Medulla oblongata (tissue), 1 donor: ENCODE measurements at regions not wholly inside any gene's neighbourhood (a gene's known extent, or its start where the extent isn't known, plus 50 kb on each side); places are given as distances from the start of the nearest gene placed in this dataset.
"Not testable (repeated sequence)": the region's sequence is repeated elsewhere in the genome, so short reads cannot be mapped to it uniquely, and the experiment has no call there.

Experiments
- DNase-seq: peaks from one replicate; pipeline ENCODE4 v3.0.0-alpha.2; 2015; ENCODE audit errors: extremely low spot score

DNA sequence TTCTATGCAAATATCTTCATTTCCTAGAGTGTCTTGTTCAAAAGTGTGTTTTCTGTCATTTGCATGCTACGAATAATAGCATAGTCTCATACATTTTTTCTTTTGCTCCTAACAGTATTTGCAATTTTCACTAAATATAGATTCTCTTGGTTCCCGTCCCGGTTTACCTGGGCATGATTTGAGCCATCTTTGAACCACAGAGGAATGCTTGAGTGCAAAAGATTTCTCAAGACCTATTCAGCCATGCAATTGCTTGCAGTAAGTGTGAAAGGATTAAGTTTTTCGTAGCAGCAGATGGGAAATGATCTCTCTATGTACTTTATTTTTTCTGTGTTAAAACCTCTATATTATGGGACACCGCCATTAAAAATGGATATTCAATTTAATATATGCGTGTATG, 733.0 kb downstream of the ZPLD1 start:
- no peak for DNase-seq

GRCh38 chr3:103169289-103169688, 734.5 kb downstream of the ZPLD1 start:
- no peak for DNase-seq

DNA sequence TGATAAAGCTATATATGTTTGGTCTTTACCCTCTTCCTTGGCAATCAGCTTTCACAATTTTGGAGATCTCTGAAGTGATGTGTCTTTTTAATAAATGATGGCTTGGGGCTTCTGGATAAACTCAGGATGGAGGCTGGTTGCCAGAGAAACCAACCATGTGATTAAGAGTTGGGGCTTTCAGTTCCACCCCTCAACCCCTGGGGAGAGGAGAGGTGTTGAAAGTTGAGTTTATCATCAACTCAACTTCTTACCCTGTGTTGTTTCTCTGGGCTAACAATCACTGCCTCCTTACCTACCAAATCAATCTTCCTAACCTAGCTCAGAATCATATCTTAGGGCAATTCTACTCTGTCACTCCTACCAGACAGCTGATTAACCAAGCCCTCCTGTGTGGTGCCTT, 735.8 kb downstream of the ZPLD1 start:
- no peak for DNase-seq

- no peak for DNase-seq
Measured at GRCh38 chr3:103173940-103174339, 739.1 kb downstream of the ZPLD1 start.

- no peak for DNase-seq
Measured at GRCh38 chr3:103181160-103181559, 746.3 kb downstream of the ZPLD1 start.

- DNase-seq = no peak
Measured at GRCh38 chr3:103184772-103185171, 750.0 kb downstream of the ZPLD1 start.

GRCh38 chr3:103189941-103190340, 755.1 kb downstream of the ZPLD1 start:
- no peak for DNase-seq

GRCh38 chr3:103195216-103195615, 760.4 kb downstream of the ZPLD1 start:
- no peak for DNase-seq

DNA sequence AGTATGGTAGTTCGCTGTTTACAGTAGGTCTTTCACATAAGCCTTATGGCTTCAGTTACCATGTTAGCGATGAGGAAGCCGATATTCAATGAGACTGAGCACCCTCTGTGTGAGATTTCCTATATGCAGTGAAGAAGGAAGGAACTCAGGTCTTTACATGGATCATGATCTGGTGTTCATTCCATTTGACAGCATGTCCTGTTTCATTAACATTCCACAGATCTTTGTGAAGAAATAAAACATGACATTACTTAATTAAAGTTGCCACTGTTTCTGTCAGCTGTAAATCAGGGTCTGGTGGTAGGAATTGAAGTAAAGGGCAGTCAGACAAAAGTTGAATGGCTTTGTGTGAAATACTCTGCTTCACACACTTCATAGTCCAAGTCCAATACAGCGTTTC, 768.6 kb downstream of the ZPLD1 start:
- DNase-seq = no peak

GRCh38 chr3:103210583-103210982, 775.8 kb downstream of the ZPLD1 start:
- DNase-seq = no peak

DNA sequence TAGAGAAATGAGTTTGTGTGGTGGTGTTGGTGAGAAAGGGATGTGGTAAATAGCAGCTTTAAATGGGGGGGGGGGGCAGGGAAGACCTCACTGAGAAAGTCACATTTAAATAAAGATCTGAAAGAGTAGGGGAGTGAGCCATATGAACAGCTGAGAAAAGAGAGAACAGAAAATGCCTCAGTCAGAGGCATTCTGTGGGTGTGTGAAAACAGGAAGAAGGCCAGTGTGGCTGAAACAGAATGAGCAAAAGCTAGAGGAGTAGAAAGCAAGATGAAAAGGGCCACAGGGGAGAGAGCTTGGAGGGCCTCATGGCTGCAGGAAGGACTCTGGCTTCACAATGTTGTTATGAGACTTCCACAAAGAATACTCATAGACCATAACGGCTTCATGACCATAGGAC, 783.3 kb downstream of the ZPLD1 start:
- DNase-seq = no peak

GRCh38 chr3:103218793-103219192, 784.0 kb downstream of the ZPLD1 start:
- no peak for DNase-seq

DNA sequence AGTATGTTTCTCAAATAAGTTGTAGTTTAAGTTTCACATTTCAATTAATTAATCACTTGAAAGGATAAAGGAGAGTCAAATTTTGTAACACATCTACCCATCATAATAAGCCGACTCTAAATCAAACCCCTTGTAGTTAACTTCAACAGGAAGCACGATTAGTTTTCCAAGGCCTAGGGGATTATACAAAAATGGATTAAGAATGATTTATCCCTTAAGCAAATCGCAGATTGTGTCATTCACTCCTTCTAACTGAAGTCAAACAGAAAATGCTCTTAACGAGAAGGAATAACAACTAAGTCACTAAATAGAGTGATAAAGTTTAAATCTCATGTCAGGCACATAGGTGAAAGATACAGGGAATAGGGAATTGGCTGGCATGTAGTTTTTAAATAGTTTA, 792.8 kb downstream of the ZPLD1 start:
- DNase-seq = no peak

- no peak for DNase-seq
Measured at GRCh38 chr3:103247459-103247858, 812.6 kb downstream of the ZPLD1 start.

DNA sequence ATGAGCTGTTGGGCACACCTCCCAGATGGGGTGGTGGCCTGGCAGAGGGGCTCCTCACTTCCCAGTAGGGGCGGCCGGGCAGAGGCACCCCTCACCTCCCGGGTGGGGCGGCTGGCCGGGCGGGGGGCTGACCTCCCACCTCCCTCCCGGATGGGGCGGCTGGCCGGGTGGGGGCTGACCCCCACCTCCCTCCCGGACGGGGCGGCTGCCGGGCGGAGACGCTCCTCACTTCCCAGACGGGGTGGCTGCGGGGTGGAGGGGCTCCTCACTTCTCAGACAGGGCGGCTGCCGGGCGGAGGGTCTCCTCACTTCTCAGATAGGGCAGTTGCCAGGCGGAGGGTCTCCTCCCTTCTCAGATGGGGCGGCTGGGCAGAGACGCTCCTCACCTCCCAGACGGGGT, 820.0 kb downstream of the ZPLD1 start:
- not testable (repeated sequence) for DNase-seq

DNA sequence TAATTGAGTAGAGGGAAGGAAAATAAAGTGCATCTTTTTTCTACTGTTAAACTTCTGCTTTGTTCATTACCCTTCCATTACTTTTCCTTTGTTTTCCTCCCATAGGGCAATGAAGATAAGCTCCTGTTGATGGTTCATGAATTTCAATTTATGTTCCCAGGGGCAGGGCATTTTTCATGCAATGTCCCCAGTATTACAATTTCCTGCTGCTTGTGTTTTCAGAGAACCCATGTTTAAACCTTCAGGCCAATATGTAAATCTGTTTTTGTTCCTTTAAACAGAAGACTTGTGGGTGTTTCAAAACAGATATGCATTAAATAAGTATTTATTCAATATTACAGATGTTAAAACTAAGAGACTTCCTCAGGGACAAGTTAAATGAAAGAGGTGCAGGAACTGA, 834.5 kb downstream of the ZPLD1 start:
- no peak for DNase-seq

GRCh38 chr3:103271575-103271974, 836.8 kb downstream of the ZPLD1 start:
- DNase-seq = no peak

DNA sequence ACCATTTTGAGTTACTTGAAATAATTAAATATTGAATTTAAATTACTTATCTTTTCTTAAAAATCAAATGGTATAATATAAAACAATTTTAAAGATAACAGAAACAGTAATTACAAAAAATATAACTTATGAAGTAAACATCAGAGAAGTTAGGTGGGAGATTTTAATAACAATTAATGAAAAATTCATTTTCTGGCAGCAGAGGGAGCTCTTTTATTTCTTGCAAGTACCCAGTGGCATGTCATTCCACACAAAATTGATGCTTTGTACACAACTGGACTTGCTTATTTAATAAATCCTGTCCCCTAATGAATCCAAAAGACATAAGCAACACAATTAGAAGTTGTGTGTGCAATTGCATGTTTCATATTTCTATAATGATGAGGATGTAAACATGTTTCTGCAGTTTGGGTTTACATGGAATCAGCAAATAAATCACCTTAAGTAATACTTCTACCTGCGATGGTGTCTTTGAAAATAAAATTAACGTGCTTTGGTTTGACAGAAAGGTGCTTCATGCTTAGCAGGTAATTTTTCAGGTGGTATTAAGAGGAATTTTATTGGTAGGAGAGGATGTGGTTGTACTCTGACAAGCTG, 861.3 kb downstream of the ZPLD1 start:
- DNase-seq = peak; percentile 34

DNA sequence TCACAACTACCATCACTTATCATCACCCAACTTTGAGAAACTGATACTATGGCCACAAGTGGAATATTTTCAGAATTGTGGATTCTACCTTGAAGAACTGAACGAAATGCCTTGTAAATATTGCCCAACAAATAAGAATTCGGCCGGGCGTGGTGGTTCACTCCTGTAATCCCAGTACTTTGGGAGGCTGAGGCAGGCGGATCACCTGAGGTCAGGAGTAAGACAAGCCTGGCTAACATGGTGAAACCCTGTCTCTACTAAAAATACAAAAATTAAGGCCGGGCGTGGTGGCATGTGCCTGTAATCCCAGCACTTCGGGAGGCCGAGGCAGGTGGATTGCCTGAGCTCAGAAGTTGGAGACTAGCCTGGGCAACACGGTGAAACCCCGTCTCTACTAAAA, 862.7 kb downstream of the ZPLD1 start:
- not testable (repeated sequence) for DNase-seq

DNA sequence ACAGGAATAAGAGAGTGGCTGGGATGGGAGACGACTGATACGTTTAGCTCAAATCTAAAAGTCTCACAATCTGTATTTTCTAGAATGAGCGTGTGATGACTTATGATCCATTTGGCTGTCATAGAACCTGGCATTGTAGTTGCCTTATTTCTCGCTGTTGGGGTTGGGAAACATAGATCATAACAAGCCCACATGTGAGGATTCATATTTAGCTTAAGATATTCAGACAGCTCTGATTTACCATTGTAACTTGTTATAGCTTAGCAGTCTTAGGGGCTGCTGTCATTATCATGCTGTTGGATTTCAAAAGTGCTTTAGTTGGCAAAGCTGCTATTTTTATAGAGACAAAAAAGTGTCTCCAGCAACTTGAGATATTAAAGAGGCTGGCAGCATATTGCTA, 871.3 kb downstream of the ZPLD1 start:
- DNase-seq = no peak

DNA sequence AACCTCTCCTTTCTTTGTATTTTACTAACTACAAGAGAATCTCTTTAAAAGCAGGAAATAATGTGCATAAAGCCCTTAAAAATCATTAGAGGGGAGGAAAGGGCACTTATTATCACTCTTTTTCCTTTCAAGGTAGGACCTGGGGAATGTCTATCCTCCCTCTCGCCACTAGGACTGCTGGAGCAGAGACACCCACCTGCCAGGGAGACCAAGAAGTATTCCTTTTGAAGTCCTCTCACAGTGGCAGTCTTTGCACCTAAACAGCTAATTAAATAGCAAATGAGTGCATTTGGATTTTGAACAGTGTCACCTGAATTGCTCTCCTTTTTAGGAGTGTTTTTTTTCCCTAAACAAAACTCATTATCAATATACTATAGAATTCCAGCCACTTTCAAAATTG, 874.1 kb downstream of the ZPLD1 start:
- no peak for DNase-seq

- DNase-seq = no peak
Measured at GRCh38 chr3:103319912-103320311, 885.1 kb downstream of the ZPLD1 start.

DNA sequence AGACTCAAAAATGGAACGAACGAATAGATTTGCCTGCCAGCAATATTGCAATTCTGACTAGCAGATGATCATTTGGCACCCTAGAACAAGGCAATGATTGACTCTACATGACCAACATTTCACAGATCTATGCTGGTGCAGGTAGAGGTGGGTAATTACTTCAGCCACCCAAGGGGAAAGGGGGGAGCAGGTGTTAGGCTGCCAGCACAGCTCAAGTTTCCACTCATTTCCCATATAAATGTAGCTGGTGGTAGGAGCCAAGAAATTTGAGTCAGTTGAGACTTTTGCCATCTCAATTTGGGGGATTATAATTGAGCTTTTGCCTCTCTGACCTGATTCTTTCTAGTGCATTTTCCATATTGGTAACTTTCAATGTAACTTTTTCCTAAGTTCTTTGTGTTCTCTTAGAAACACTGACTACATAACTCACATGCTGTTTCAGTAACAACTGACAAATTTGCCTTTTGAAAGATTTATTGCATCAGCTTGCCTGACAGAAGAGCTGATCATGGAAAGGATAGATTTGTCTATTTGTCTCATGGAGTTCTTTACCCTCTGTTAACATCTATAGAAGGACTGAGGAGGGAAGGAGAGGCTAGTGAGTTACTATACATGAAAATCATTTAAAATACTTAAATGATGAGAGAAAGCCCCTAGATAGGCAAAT, 902.5 kb downstream of the ZPLD1 start:
- no peak for DNase-seq

- DNase-seq = no peak
Measured at GRCh38 chr3:103341078-103341606, 906.3 kb downstream of the ZPLD1 start.
